Stimulated activated CD8-positive, alpha-beta memory T cell treated with anti-CD3 and anti-CD28 coated beads, Interleukin-12 subunit alpha, Interleukin-12 subunit beta, amount 100 ng/mL, for 4 hours (primary cell): ENCODE measurements at regions not wholly inside any gene's neighbourhood (a gene's known extent, or its start where the extent isn't known, plus 50 kb on each side); places are given as distances from the start of the nearest gene placed in this dataset.
"Not testable (repeated sequence)": the region's sequence is repeated elsewhere in the genome, so short reads cannot be mapped to it uniquely, and the experiment has no call there.

ENCODE experiments used
- DNase-seq: peaks from one replicate; pipeline ENCODE4 v3.0.0-alpha.2; 2020; ENCODE audit warnings: low read depth

DNA sequence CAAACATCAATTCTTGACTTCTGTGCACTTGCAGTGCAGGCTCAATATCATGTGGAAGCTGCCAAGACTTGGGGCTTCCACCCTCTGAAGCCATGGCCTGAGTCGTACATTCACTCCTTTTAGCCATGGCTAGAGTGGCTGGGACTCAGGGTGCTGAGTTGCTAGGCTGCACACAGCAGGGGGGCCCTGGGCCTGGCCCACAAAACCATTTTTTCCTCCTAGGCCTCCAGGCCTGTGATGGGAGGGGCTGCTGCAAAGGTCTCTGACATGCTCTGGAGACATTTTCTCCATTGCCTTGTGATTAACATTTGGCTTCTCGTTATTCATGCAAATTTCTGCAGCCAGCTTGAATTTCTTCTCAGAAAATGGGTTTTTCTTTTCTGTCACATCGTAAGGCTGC, 1226.8 kb downstream of the AACS start:
- not testable (repeated sequence) for DNase-seq

DNA sequence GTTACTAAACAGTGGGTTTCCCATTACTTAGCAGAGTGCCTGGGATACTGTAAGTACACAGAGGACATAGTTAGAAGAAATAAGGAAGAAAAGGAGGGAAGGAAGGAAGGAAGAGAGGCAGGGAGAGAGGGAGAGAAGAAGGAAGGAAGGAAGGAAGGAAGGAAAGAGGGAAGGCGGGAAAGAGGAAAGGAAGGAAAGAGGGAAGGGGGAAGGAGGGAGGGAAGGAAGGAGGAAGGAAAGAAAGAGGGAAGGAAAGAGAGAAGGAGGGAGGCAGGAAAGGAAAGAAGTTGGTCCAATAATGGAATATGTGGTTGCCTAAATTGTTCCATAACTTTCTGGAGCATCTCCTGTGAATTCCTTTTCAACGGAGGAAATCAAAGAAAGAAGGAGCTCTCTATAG, 1230.4 kb downstream of the AACS start:
- no peak for DNase-seq

DNA sequence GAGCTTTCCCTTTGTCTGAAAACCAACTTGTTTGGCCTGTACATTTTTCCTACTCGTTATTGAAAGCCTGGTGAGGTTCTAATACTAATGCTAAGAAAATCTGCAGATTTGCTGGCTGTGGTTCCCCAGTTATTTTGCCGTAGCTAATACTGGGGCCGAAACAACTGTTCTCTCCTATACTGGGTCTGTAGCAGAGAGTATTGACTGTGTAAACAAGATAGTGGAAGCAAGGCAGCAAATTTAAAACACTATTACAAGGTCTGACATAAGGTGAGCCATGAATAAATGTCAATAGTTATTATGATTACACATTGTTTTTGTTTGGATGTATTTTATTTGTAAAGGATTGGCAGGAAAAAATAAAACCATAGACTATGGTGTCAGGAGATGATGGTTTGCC, 1244.0 kb downstream of the AACS start:
- no peak for DNase-seq

DNA sequence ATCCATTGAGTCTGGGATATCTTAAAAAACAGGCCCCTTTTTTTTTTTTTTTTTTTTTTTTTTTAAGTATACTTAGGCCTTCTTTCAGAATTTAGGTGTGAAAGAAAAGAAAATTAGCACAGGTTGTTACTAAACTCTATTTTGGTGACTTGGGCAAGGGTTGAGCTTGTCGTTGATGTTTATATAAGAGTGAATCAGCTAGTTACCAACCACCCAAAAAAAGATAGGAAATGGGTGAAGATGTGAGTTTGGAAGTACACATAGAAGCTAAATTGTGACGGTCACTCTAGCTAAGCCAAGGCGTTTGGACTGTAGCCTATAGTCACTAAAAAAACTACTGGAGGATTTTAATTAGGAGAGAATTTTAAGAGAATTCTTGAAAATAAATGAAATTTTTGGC, 1247.2 kb downstream of the AACS start:
- DNase-seq: no peak

DNA sequence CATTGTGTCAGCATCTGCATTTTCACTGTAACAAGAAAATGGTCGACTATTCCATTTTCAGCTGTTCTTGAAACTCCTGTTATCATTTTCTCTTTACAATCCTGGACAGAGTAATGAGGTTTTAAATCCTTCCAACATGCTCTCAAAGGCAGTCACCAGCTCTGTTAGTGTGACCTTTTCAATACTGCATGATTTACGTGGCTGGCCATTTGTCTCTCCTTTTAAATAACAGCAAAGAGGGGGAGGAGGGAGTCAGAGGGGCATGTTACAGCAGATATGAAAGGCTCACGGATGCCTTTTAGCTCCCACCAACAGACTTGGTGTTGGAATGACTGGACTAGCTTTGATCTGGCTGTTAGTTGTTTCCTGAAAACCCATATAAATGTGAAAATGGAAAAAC, 1251.2 kb downstream of the AACS start:
- no peak for DNase-seq

DNA sequence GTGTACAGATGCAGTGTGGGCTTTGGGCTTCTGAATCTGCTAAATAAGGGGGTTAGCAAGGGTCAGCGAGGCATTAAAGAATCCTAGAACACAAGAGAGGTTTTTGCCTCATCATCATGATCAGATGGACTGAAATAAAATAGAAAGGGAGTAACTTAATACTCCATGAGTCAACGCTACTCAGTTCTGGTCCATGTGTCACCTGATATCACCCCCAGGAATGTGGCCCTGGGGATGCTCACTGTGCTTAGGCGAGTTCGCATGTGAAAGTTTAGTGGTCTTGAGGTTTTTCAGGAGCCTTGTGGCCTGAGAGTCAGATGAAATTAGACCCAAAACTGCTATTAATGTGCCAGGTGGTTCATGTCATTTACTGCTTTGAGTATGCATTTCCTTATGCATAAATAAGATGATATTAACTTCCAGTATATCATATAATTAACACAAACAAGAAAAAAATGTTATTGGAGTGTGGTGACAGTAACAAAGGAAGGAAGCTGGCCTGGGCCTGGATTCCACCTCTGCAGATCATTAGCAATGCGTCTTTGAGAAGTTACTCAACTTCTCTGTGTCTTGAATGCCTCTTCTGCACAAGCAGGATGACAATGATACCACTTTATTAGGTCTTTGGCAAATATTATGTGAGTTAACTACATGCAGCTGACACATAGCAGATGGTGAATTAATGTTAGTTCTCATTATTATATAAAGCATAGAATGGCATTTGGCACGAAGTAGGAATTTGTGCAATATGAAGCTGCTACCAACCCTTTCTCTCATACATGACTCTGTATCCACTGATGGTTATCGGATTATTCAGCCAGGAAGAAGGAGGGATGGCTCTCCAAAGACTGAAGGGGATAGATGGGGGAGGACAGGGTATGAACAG, 1272.6 kb downstream of the AACS start:
- DNase-seq: no peak

DNA sequence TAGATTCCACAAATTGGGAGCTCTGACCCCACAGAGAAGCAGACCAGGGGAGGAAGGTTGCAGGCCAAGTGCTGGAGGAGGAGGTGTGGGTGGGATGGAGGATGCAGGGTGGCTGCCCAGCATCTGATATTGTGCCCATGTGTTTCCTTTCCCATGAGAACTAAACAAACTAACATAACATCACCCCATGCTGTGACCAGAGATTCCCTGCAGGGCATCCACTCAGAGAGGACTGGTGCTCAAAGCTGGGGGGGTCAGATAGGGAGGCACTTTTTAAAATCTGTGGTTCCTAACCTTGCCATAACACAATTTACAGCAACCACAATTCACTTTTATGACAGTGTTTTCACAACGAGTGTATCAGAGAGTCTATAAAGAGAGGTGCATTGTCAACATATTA, 1277.6 kb downstream of the AACS start:
- DNase-seq: no peak

DNA sequence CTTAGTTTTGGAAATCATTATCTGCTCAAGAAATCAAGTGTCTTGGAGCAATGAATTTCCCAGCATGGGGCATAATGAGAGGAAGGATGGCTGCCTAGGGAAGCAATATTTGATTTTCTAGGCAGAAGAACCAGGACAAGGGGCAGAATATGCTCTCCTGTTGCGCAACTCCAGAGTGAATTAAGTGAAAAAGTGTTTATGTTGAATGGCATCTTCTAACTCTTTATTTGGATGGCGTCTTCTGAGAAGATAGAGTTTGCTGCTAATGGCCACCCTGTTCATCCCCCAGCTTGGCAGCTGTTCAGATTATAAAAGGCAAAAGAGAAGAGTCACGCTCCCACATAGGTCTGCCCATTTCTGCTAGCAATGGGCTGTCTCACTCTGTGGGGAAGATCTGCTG, 1278.1 kb downstream of the AACS start:
- DNase-seq: no peak

DNA sequence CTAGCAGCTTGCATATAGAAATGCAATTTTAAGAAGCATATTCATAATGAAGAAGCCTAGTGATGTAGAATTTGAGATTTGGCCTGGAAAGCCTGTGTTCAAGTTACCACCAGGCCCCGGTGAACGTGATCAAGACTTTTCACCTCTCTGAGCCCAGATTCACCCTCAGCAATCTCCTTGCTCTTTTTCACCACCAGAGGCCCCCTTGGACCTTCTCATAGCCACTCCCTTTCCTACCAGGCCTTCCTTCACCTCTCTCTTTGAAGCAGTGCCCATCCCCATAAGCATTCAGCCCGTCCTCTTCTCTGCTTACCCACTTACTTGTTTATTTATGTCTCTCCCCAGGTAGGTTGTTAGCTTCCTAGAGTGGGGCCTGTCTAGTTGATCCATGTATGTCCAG, 1280.9 kb downstream of the AACS start:
- no peak for DNase-seq

DNA sequence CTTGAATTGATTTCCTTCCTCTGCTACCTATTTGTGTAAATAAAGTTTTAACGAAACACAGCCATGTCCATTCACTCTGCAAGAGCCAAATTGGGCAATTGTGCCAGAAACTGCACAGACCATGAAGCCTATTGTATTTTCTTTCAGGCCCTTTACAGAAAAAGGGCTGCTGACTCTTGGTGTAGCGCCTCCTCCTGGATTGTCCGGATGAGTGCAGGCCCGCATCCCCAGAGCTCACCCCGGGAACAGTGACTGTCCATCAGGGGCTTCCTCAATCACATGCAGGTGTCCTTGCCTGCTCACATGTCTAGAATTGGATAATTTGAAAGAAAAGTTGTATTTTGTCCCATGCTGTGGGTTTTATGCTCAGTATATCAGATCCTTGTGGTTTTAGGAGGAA, 1282.2 kb downstream of the AACS start:
- DNase-seq: no peak

DNA sequence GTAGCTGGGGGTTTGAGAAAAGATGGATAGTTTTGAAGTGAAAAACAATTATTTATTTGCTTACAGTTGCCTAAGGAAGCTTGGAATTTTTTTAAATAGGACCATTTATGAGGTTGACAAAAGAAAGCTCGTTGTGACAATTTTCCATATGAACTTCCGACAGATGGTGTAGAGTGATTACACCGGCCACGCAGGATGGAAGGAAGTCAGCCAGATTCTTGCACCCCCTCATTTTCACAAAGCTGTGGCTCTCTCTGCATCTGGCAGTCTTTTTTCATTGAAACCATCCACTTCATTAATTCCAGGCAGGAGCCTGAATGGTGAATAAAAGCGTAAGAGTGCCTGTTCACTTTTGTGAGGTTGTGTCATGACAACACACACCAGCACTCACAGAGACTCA, 1284.1 kb downstream of the AACS start:
- DNase-seq: no peak

DNA sequence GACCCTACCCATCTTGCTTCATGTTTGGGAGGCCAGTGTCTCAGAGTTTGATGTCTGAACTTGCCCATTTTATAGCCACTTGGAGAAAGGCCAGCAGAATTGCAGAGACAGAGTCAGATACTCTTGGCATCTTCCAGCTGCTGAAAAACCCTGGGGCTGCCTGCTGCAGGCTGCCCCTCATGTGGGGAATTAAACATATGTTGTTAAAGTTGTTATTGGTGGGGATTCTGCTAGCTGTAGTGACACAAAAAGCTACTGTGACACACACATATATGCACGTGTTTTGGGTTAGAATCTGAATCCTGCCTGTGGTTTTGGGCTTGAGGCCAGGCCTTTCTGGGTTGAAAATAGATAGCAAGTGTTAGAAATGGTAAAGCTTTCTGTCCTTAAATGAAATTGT, 1288.4 kb downstream of the AACS start:
- DNase-seq: no peak

DNA sequence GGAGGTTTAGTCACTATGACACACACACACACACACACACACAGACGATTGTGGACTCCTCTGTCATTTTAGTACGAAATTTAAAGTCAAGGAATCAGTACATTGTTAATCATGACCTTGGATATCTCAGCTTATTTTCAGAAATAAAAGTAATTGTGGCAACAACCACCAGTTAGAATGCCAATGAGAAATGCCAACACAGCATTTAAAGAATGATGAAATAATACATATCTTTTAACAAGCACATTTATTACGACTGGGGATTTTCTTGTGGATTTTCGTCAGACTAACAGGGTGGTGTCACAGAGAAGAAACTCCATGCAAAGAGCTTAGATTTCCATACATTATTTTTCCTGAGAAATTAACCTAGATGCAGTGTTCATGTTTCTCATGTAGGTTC, 1289.4 kb downstream of the AACS start:
- no peak for DNase-seq

DNA sequence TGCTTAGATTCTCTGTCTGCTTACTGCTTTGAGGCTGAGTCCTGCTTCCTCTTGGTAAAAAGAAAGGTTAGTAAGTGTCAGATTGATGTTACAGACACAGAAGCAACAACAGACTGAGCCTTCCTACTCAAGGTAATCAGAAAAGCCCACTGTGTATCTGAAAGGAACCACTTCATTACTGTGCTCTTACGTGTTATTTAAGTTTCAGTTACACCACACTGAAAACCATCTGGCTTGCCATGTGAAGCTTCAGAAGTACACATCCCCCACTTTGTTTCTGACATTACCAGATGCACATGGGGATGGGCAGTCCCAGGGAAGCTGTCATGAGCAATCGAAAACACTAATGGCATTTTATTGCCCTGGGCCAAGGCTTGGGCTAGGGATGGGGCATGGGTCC, 1290.1 kb downstream of the AACS start:
- DNase-seq: no peak

DNA sequence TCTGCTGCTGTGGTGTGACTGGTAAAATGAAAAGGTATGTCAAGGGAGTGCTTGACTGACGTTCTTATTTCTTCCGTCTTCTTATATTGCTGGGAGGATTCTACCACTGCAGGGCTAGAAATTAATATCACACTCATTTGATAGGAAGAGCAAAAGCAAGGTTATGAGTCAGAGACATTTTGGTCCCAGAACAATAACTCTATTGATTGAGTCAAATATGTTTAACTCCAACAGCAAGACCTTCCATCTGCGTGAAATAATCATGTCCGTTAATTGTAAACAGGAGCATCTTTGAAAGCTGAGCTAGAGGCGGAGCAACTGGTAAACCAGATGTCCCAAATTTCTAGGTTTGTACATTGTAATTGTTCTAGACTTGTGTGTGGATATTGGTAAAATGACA, 1293.6 kb downstream of the AACS start:
- DNase-seq: no peak

DNA sequence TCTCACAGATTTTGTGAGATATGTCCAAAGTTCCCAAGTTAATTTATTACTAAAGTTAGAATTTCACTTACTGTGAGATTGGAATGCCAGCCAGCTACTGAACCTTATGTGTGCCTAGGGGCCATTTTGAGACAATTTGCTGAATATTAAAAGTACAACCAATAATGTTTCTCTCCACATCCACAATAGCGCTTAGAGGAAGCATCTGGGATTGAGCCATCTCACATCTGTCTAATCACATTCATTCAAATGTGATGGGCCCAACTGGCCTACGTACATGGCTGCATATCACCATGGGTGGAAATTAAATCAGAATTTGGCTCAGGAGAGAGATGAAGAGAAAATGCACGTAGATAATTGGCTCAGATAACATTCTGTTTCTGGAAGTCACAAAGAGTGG, 1294.0 kb downstream of the AACS start:
- no peak for DNase-seq

DNA sequence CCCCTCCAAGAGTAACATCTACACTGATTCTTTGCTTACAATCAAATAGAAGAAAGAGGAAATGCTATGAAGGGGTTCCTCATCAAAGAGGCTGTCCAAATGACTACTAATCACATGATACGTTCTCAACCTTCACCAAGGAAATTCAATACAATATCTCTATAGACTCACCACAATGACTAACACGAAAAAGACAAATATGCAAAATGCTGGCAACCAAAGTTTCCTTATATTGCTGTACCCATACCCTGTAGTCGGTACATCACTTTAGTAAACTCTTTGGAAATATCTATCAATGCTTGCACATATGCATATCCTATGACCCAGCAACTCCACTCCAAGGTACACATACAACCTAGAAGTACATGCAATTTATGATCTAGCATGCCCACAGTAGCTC, 1296.6 kb downstream of the AACS start:
- DNase-seq: no peak

DNA sequence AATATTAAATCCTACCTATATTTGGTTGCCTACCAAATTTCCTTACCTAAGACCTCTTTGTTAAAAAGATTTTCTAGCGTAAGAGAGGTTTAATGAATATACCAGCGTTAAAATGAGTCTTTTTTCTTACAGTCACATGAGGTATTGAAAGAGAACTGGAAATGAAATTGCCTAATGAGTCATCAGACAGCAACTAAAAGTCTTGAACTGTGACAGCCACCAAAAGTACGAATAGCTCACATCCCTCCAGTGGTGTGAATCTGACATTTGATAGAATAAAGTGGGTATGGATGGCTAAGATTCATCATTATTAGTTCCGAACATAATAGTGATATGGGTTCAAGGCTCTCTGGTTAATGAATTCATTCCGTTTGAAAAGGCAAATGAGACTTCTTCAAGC, 1297.3 kb downstream of the AACS start:
- DNase-seq: no peak

DNA sequence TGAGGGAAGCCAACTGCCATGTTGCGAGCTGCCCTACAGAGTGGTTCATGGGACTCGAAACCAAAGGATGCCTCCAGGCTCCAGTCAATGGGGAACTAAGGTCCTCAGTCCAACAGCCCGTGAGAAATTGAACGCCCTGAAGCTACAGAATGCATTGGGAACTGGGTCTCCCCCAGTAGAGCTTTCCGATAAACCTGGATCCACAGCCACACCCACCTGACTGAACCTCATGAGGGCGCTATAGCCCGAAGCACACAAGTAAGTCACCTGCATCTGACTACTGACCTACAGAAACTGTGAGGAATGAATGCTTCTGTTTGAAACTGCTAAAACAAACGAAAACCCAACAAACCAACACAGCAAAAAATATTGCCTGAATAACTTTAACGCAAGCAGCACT, 1297.7 kb downstream of the AACS start:
- DNase-seq: no peak

DNA sequence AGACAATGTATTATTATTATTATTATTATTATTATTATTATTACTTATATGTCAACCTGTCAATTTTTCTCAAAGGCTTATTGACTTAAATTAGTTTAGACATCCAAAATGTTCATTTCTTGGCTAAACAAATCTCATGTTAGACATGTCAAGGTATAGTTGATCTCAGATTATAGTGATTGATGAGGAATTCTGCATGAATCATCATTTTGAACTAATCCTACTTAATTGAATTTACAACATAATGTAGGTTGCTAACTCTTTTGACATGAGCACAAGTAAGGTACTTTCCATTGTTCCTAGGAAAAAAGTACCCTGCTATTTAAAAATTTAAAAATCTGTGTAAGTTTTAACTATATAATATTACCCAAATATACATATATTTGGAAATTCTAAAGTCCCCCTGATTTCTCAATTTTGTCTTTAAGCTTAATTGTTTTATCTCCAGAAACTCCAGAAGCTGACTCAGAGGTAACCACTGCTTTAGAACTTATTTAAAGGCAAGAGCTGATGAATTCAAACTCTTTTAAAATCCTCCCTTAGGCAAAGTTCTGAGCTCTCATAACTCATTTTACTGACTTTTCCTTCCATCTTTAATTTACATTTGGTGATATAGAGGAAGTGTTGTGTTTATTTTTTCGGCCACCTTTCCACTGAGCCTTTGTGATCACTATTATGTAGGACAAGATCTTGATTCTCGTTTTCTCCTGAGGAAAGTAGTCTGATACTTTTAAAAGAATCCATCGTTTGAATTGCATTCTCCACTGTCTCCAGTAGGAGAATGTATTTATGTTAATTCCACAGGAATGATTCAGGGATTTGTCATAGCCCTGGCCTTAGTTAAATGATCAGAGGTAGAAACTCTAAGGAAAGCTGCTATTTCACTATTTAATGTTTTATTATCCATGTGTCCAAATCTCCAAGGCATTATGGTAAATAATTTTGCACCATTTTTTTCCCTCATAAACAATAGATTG, 1304.5 kb downstream of the AACS start:
- no peak for DNase-seq

DNA sequence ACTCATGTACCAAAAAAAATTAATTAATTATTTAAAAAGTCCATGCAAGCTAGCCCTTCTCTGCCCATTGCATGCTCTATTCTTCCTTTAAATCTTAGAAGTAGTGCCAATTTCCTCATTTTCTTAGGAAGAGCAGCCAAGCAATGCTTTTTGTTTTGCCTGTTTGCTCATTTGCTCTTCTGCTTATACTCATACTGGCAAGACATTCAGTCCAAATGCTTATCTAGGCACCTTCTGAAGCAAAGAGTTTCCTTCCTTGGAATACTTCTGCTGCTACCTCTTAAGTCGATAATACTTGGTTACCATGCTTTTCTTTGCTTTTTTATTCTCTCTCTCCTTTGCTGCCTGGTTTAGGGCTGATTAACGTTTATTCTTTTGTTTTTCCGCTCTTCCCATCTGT, 1318.3 kb downstream of the AACS start:
- no peak for DNase-seq

DNA sequence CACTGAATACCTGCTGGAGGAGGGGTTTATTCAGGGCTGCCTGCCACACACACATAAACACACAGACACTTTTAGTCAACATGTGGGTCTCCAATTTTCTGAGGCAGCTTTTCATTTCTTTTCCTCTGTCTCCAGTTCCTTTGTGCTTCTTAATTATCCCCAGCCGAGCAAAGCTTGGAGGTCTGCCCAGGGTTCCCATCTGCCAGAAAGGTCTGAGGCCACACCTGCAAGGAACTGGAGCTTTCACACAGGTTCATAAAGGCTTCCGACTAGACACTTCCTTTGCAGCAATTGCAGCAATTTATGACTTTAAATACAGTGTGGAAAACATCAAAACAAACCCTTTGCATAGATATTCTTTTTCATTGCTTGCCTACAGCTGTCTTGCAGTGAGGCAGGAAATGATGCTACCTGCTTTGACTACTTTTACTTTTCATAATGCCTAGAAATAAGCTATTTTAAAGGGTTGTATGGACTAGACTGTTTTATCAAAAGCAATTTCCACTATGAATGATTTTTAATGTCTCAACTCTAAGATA, 1318.9 kb downstream of the AACS start:
- no peak for DNase-seq

DNA sequence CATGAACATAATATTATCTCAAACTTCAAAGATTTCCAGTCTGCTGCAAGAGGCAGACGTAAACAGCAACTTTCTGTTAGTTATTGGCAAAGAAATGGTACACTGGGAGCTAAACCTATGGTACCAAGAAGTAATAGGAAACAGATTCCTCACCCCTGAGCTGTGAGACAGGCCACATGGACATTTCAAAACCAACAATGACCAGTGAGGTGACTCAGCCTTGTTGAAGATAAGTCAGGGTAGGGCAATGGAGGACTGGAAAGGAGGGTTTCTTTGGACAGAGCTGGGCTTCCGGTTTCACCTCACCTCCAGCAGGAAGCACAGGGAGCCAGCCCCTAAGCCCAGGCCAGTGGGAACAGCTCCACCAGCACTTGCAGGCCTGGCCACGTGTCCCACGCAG, 1320.5 kb downstream of the AACS start:
- no peak for DNase-seq
